ENCODE measurements at regions not wholly inside any gene's neighbourhood (a gene's known extent, or its start where the extent isn't known, plus 50 kb on each side); places are given as distances from the start of the nearest gene placed in this dataset.

DNA sequence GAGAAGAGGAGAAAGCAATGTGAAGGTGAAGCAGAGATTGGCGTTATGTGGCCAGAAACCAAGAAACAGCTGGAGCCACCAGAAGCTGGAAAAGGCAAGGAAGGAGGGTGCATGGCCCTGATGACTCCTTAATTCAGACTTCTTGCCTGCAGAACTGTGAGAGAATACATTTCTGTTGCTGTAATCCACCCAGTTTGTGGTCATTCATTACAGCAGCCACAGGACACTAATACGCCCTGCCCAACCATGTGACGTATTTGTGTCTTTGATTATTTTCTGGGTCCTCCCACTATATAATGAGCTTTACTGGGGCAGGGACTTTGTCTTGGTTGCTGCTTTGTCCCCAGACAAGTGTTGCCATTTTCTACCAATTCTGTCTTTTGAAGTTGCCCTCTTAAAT is 64.5 kb upstream of the MITF start:
- TF ChIP-seq, protein P1, sequence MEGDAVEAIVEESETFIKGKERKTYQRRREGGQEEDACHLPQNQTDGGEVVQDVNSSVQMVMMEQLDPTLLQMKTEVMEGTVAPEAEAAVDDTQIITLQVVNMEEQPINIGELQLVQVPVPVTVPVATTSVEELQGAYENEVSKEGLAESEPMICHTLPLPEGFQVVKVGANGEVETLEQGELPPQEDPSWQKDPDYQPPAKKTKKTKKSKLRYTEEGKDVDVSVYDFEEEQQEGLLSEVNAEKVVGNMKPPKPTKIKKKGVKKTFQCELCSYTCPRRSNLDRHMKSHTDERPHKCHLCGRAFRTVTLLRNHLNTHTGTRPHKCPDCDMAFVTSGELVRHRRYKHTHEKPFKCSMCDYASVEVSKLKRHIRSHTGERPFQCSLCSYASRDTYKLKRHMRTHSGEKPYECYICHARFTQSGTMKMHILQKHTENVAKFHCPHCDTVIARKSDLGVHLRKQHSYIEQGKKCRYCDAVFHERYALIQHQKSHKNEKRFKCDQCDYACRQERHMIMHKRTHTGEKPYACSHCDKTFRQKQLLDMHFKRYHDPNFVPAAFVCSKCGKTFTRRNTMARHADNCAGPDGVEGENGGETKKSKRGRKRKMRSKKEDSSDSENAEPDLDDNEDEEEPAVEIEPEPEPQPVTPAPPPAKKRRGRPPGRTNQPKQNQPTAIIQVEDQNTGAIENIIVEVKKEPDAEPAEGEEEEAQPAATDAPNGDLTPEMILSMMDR (IDR thresholded peaks at IDR 0.05; ENCODE audit: borderline replicate concordance, insufficient read depth, low read depth, low read length), result no peak
- no peak overlapping the region for H3K4me3 ChIP-seq (ENCODE audit: low read depth, low read length)

DNA sequence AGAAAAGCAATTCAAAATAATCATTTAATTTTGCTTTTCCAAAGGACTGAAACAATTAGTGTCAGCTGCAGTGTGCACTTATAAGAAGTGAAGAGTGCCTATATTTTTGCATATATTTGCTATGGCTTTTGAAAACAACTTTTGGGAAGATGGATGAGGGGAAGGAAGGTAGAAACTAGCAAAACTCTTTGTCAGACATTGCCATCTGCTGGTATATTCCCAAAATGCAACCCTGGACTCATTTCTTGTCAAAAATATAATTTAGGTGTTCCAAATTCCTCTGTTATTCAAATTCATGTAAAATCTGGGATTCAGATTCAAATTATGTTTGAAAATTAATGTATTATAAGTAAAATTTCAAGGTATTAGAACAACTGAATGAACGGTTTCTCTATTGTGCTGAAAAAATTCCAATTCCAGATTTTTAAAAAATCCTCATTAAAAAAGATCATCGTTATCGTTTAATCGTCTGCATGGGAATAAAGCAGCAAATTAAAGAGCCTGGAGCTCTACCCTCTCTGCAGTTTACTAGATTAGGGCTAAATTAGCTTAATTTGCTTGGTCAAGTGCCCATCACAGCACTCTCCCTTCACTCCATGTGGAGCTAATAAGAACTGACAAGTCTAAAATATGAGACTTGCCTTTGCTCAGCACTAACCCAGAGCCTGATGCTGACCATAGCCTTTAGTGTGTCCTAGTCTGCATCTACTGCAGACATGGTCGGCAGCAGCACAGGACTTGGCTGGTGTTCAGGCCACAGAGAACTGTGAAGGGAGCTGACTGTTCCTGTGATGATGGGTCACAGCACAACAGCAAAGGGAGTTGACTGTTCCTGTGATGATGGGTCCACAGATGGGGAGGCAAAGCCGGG is 67.9 kb upstream of the MITF start:
- TF ChIP-seq, protein P1 (IDR thresholded peaks at IDR 0.05; ENCODE audit: borderline replicate concordance, insufficient read depth, low read depth, low read length), result peak; percentile 30; the same call in 1 of the 2 replicates
- H3K4me3 ChIP-seq (ENCODE audit: low read depth, low read length), result no peak overlapping the region

DNA sequence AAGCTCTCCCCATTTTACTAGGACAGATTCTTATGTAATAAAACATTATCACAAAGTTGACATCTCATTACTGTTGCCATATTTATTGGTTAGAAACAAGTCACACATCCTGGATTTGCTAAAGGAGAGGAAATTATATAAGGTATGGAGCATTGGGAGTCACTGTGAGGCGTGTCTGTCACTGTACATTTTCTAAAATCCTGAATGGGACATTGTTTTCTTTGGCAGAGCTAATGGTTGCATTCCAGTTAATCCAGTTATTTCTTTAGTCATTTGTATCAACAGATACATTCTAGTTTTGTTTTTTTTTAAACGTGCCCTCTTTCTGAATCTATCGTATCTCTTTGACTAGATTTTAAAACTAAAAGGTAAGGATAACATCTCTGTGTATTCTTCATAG is 70.2 kb upstream of the MITF start:
- TF ChIP-seq, protein P1 (IDR thresholded peaks at IDR 0.05; ENCODE audit: borderline replicate concordance, insufficient read depth, low read depth, low read length), result no peak
- no peak overlapping the region for H3K4me3 ChIP-seq (ENCODE audit: low read depth, low read length)

DNA sequence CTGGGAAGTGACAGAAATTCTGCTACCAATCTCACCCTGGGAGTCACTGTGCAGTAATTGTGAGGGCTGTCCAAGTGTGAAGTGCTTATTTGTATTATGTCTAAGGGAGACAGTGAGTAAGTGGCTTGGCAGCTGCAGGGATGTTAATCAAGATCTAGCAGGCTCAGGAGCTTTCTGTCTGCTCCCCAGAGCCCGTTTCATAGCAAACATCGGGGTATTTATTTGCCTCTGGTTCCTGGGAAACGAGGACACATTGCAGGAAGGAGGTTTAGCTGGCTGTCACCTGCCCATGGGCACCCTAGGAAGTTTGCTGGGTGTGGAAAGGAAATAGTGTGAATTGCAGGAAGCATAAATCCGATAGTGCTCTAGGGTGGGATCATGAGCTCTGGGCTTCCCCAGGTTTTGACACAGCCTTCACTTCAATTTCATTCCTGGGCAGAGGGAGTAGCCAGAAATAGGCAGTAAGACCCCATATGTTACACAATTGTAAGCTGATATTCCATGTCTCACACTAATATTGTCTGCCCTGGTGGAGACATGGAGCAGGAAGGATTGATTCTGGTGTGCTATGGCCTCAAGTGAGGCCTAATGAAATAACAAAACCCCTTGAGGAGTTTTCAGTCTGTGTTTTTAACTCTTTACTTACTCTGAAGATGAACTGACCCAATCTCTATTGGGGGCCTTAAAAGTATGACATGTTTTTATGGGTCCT is 74.1 kb upstream of the MITF start:
- H3K4me3 ChIP-seq (ENCODE audit: low read depth, low read length), result no peak overlapping the region

GRCh38 chr3:69660631-69661030 is 78.6 kb upstream of the MITF start:
- TF ChIP-seq, protein P1 (IDR thresholded peaks at IDR 0.05; ENCODE audit: borderline replicate concordance, insufficient read depth, low read depth, low read length), result no peak
- no peak overlapping the region for H3K4me3 ChIP-seq (ENCODE audit: low read depth, low read length)

More for the DNA sequence above, 74.1 kb upstream of the MITF start:
- TF ChIP-seq, protein P1 (IDR thresholded peaks at IDR 0.05; ENCODE audit: borderline replicate concordance, insufficient read depth, low read depth, low read length), result no peak

DNA sequence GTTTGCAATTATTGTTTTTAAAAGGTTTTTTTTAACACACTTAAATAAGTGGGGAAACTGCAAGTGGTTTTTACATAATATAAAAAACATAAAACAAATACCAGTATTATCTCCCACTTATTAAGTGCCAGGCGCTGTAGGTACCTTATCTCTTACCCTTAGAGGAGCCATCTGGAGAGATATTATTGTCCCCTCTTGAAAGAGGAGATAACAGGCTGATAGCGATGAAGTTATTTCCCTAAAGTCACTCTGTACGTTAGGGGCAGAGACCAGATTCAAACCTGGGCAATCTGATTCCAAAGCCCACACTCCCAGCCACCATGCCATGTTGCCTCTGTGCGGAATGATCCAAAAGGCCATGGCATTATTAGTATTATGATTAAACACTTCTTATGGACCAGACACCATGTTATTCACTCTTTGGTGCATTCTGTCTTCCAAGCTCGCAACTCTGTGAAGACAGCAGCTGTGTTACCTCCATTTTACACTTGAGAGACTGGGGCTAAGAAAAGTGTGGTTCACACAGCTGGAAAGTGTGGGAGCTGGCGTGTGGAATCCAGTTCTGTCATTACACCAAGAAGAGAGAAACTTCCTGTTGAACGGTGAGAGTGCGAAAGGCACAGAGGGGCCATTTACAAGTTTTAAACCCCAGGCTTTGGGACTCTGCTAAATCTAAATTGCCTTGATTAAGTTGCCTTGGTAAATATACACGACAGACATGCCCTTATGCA is 79.9 kb upstream of the MITF start:
- TF ChIP-seq, protein P1 (IDR thresholded peaks at IDR 0.05; ENCODE audit: borderline replicate concordance, insufficient read depth, low read depth, low read length), result no peak
- no peak overlapping the region for H3K4me3 ChIP-seq (ENCODE audit: low read depth, low read length)

Measured in GM12875 (cell line).